ENCODE measurements at regions not wholly inside any gene's neighbourhood (a gene's known extent, or its start where the extent isn't known, plus 50 kb on each side); places are given as distances from the start of the nearest gene placed in this dataset.
"Not testable (repeated sequence)": the region's sequence is repeated elsewhere in the genome, so short reads cannot be mapped to it uniquely, and the experiment has no call there.

DNA sequence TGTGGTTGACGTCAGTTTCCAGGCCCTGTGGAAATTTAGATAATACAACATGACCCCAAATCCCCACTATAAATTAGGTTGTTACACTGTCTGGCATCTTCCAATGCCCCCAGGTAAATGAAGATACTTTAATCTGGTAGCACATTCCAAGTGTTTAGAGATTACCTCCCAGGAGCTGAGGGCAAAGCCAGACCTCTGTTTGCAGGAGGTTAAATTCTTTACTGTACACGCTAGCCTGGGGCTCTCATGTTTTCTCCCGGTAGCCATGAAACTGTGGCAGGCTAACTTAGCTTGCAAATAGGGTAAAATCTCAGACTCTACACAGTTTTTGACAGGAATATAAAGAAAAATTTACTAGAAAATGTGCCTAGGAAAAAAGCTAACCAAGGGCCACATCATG, 450.0 kb downstream of the PDGFC start:
- Histone ChIP-seq H3K36me3 (ENCODE audit: control insufficient read depth, insufficient read depth, low read length) (no peaks in the 10 kb centered on the region), H3K4me1 (ENCODE audit: control insufficient read depth, insufficient read depth, low read length, poor library complexity, severe bottlenecking) (no peaks in the 10 kb centered on the region), H3K9me3 (ENCODE audit: control insufficient read depth in 2 of 2, low read length in 2 of 2) (no peaks in the 10 kb centered on the region), H3K4me3 (ENCODE audit: low read depth, low read length) (no peak overlapping the region), H3K27me3 (ENCODE audit: control insufficient read depth, insufficient read depth, low read length) (no peaks in the 10 kb centered on the region), H3K27ac (ENCODE audit: insufficient read depth, low read length, poor library complexity, severe bottlenecking) (no peak overlapping the region)
- Mint-ChIP-seq H3K36me3 (no peaks in the 10 kb centered on the region), H3K27me3 (no peaks in the 10 kb centered on the region), H3K9me3 (peaks cover 0 to 7% (median 6%) of the 10 kb centered on the region in 7 donors), H3K4me3 (no peak overlapping the region), H3K27ac (no peak overlapping the region), H3K4me1 (no peaks in the 10 kb centered on the region)
- DNase-seq (no peak), ATAC-seq (ENCODE audit: low read depth in 2 of 2) (no peak)

GRCh38 chr4:156517956-156518355, 453.6 kb downstream of the PDGFC start:
- H3K27me3 ChIP-seq (ENCODE audit: control insufficient read depth, insufficient read depth, low read length): no peaks in the 10 kb centered on the region
- ATAC-seq (ENCODE audit: low read depth in 2 of 2) (no peak), DNase-seq (no peak)
- H3K27ac ChIP-seq (ENCODE audit: insufficient read depth, low read length, poor library complexity, severe bottlenecking): no peak overlapping the region
- no peaks in the 10 kb centered on the region for H3K9me3 ChIP-seq (ENCODE audit: control insufficient read depth in 2 of 2, low read length in 2 of 2)
- Mint-ChIP-seq H3K27me3 (no peaks in the 10 kb centered on the region), H3K9me3 (peaks cover 3 to 11% (median 5%) of the 10 kb centered on the region in 7 donors), H3K4me1 (no peaks in the 10 kb centered on the region), H3K36me3 (no peaks in the 10 kb centered on the region), H3K27ac (no peak overlapping the region), H3K4me3 (no peak overlapping the region)
- no peak overlapping the region for H3K4me3 ChIP-seq (ENCODE audit: low read depth, low read length)
- H3K36me3 ChIP-seq (ENCODE audit: control insufficient read depth, insufficient read depth, low read length): no peaks in the 10 kb centered on the region
- H3K4me1 ChIP-seq (ENCODE audit: control insufficient read depth, insufficient read depth, low read length, poor library complexity, severe bottlenecking): no peaks in the 10 kb centered on the region

DNA sequence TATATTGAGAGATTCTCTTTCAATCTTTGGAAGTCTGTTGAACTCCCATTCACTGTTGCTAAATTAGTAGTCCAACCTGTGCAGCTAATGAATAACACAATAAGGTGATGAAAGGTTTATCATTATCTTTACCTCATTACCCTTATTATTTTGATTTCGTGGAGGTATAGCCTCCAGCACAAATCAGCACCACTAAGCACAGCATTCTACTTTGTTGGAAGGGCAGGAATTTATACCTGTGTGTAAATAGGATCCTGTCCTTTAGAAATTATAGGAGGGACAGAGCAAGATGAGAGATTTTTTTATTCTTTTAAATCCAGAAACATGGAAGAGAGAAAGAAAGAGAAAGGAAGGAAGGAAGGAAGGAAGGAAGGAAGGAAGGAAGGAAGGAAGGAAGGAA, 454.1 kb downstream of the PDGFC start:
- H3K4me1 ChIP-seq (ENCODE audit: control insufficient read depth, insufficient read depth, low read length, poor library complexity, severe bottlenecking): no peaks in the 10 kb centered on the region
- no peak for ATAC-seq (ENCODE audit: low read depth in 2 of 2)

GRCh38 chr4:156516698-156517097, 454.9 kb downstream of the PDGFC start:
- Histone ChIP-seq H3K4me1 (ENCODE audit: control insufficient read depth, insufficient read depth, low read length, poor library complexity, severe bottlenecking) (no peaks in the 10 kb centered on the region), H3K27me3 (ENCODE audit: control insufficient read depth, insufficient read depth, low read length) (no peaks in the 10 kb centered on the region), H3K9me3 (ENCODE audit: control insufficient read depth in 2 of 2, low read length in 2 of 2) (no peaks in the 10 kb centered on the region), H3K27ac (ENCODE audit: insufficient read depth, low read length, poor library complexity, severe bottlenecking) (no peak overlapping the region), H3K36me3 (ENCODE audit: control insufficient read depth, insufficient read depth, low read length) (no peaks in the 10 kb centered on the region), H3K4me3 (ENCODE audit: low read depth, low read length) (no peak overlapping the region)
- Mint-ChIP-seq H3K27me3 (no peaks in the 10 kb centered on the region), H3K4me1 (no peaks in the 10 kb centered on the region), H3K27ac (no peak overlapping the region), H3K9me3 (peaks cover 0 to 7% (median 4%) of the 10 kb centered on the region in 7 donors), H3K4me3 (no peak overlapping the region), H3K36me3 (no peaks in the 10 kb centered on the region)
- DNase-seq: no peak
- ATAC-seq (ENCODE audit: low read depth in 2 of 2): no peak

More for the DNA sequence above, 454.1 kb downstream of the PDGFC start:
- Mint-ChIP-seq H3K4me1 (no peaks in the 10 kb centered on the region), H3K27me3 (no peaks in the 10 kb centered on the region), H3K36me3 (no peaks in the 10 kb centered on the region), H3K9me3 (peaks cover 1 to 9% (median 5%) of the 10 kb centered on the region in 7 donors), H3K4me3 (no peak overlapping the region), H3K27ac (no peak overlapping the region)
- no peak for DNase-seq
- Histone ChIP-seq H3K36me3 (ENCODE audit: control insufficient read depth, insufficient read depth, low read length) (no peaks in the 10 kb centered on the region), H3K4me3 (ENCODE audit: low read depth, low read length) (no peak overlapping the region), H3K9me3 (ENCODE audit: control insufficient read depth in 2 of 2, low read length in 2 of 2) (no peaks in the 10 kb centered on the region), H3K27ac (ENCODE audit: insufficient read depth, low read length, poor library complexity, severe bottlenecking) (no peak overlapping the region), H3K27me3 (ENCODE audit: control insufficient read depth, insufficient read depth, low read length) (no peaks in the 10 kb centered on the region)

DNA sequence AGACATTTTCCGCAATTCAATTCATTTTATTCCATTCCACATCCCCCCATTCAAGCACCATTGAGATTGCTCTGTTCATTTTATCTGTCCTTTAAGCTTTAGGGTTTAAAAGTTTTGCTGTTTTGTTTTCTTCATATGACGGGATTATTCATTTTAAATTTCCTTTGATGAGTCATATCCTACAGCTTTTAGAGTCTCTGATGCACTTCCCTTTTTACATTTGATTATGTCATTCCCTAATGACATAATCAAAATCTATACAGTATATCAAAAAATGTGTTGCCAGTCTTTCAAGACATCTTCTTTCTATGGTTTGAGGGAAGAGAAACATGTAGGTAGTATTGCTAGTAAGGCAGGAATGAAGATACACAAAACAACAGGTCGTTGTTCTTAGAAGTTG, 456.3 kb downstream of the PDGFC start:
- peaks cover 2 to 15% (median 5%) of the 10 kb centered on the region in 7 donors for H3K9me3 Mint-ChIP-seq
- H3K4me3 ChIP-seq (ENCODE audit: low read depth, low read length): no peak overlapping the region
- no peak overlapping the region for H3K27ac Mint-ChIP-seq
- no peaks in the 10 kb centered on the region for H3K4me1 ChIP-seq (ENCODE audit: control insufficient read depth, insufficient read depth, low read length, poor library complexity, severe bottlenecking)
- H3K36me3 Mint-ChIP-seq: no peaks in the 10 kb centered on the region
- ATAC-seq (ENCODE audit: low read depth in 2 of 2) (no peak), DNase-seq (no peak)
- H3K27me3 Mint-ChIP-seq: no peaks in the 10 kb centered on the region
- H3K4me3 Mint-ChIP-seq: no peak overlapping the region
- H3K9me3 ChIP-seq (ENCODE audit: control insufficient read depth in 2 of 2, low read length in 2 of 2): no peaks in the 10 kb centered on the region
- H3K4me1 Mint-ChIP-seq: no peaks in the 10 kb centered on the region
- H3K27me3 ChIP-seq (ENCODE audit: control insufficient read depth, insufficient read depth, low read length): no peaks in the 10 kb centered on the region
- no peaks in the 10 kb centered on the region for H3K36me3 ChIP-seq (ENCODE audit: control insufficient read depth, insufficient read depth, low read length)
- H3K27ac ChIP-seq (ENCODE audit: insufficient read depth, low read length, poor library complexity, severe bottlenecking): no peak overlapping the region

DNA sequence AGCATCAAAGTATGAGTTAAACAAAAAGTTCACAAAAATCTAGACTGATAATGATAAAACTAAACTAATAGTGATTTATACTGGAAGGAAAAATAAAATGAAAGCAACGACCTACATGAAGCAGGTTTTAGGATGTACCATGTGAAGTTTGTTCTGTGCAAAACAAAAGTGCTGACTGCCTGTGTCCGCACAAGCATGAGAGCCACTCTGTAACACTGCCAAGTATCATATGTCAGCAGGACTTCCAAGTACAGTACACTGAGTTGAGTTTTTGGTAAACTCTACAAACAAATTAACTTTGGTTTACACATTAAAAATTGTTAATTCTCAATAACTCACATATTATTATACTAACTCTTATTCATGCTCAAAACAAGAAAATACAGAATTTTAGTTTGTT, 459.0 kb downstream of the PDGFC start:
- H3K27ac Mint-ChIP-seq: no peak overlapping the region
- no peak overlapping the region for H3K27ac ChIP-seq (ENCODE audit: insufficient read depth, low read length, poor library complexity, severe bottlenecking)
- peaks cover 2 to 21% (median 5%) of the 10 kb centered on the region in 7 donors for H3K9me3 Mint-ChIP-seq
- H3K4me3 ChIP-seq (ENCODE audit: low read depth, low read length): no peak overlapping the region
- no peaks in the 10 kb centered on the region for H3K9me3 ChIP-seq (ENCODE audit: control insufficient read depth in 2 of 2, low read length in 2 of 2)
- no peaks in the 10 kb centered on the region for H3K27me3 ChIP-seq (ENCODE audit: control insufficient read depth, insufficient read depth, low read length)
- ATAC-seq (ENCODE audit: low read depth in 2 of 2) (no peak), DNase-seq (no peak)
- no peaks in the 10 kb centered on the region for H3K36me3 ChIP-seq (ENCODE audit: control insufficient read depth, insufficient read depth, low read length)
- no peaks in the 10 kb centered on the region for H3K36me3 Mint-ChIP-seq
- H3K4me1 Mint-ChIP-seq: no peaks in the 10 kb centered on the region
- no peaks in the 10 kb centered on the region for H3K27me3 Mint-ChIP-seq
- no peak overlapping the region for H3K4me3 Mint-ChIP-seq
- no peaks in the 10 kb centered on the region for H3K4me1 ChIP-seq (ENCODE audit: control insufficient read depth, insufficient read depth, low read length, poor library complexity, severe bottlenecking)

- not testable (repeated sequence) for ATAC-seq (ENCODE audit: low read depth in 2 of 2); H3K27ac Mint-ChIP-seq
Measured at GRCh38 chr4:156509921-156510320, 461.7 kb downstream of the PDGFC start.

GRCh38 chr4:156505341-156505955, 466.2 kb downstream of the PDGFC start:
- Mint-ChIP-seq H3K9me3 (peaks cover 5 to 36% (median 12%) of the 10 kb centered on the region in 7 donors), H3K36me3 (no peaks in the 10 kb centered on the region), H3K4me1 (no peaks in the 10 kb centered on the region), H3K27ac (no peak overlapping the region), H3K4me3 (no peak overlapping the region), H3K27me3 (no peaks in the 10 kb centered on the region)
- ATAC-seq (ENCODE audit: low read depth in 2 of 2) (no peak), DNase-seq (no peak)
- H3K4me3 ChIP-seq (ENCODE audit: low read depth, low read length): no peak overlapping the region
- H3K27ac ChIP-seq (ENCODE audit: insufficient read depth, low read length, poor library complexity, severe bottlenecking): no peak overlapping the region
- H3K9me3 ChIP-seq (ENCODE audit: control insufficient read depth in 2 of 2, low read length in 2 of 2): no peaks in the 10 kb centered on the region
- H3K27me3 ChIP-seq (ENCODE audit: control insufficient read depth, insufficient read depth, low read length): no peaks in the 10 kb centered on the region
- H3K36me3 ChIP-seq (ENCODE audit: control insufficient read depth, insufficient read depth, low read length): no peaks in the 10 kb centered on the region
- no peaks in the 10 kb centered on the region for H3K4me1 ChIP-seq (ENCODE audit: control insufficient read depth, insufficient read depth, low read length, poor library complexity, severe bottlenecking)

More at GRCh38 chr4:156509921-156510320, 461.7 kb downstream of the PDGFC start:
- not testable (repeated sequence) for H3K27me3 ChIP-seq (ENCODE audit: control insufficient read depth, insufficient read depth, low read length); H3K4me1 ChIP-seq (ENCODE audit: control insufficient read depth, insufficient read depth, low read length, poor library complexity, severe bottlenecking); H3K4me3 Mint-ChIP-seq; H3K27me3 Mint-ChIP-seq; DNase-seq; H3K27ac ChIP-seq (ENCODE audit: insufficient read depth, low read length, poor library complexity, severe bottlenecking); H3K4me3 ChIP-seq (ENCODE audit: low read depth, low read length); H3K36me3 Mint-ChIP-seq; H3K36me3 ChIP-seq (ENCODE audit: control insufficient read depth, insufficient read depth, low read length); H3K4me1 Mint-ChIP-seq; H3K9me3 ChIP-seq (ENCODE audit: control insufficient read depth in 2 of 2, low read length in 2 of 2)
- peaks cover 0 to 27% (median 5%) of the 10 kb centered on the region in 7 donors for H3K9me3 Mint-ChIP-seq

Data from CD4-positive, CD25-positive, alpha-beta regulatory T cell (primary cell).